ENCODE measurements at regions not wholly inside any gene's neighbourhood (a gene's known extent, or its start where the extent isn't known, plus 50 kb on each side); places are given as distances from the start of the nearest gene placed in this dataset.

DNA sequence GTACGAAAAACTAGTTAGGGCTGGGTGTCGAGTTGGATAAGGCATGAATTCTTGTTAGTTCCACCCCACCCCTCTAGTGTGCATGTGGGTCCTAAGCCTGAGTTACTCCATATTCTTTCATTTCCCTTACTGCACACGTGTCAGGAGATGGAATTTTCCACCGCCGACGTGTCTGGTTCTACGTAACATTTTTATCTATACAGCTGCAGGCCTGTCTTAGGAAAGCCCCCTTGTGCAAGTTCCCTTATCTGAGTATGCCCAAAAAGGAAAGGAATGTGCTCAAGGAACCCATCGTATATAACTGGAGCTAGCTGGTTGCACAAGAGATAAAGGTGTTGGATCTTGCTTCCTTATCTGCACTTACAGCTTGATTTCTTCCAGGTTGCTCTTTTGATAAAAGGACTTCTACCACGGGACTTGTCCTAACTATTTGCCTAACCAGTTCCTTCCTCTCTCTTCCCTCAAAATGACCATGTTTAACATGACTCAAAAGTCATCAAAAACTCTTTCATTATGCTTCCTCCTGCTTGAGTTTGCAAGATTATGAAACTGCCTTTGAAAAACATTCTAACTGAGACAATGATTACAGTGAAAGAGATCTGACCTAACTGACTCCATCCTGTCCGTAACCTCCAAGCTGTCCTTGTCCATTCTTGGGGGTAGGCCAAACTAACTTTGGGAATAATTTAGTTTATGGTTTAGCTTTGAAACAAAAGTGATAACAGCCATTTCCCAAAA is 181.4 kb downstream of the AKR1D1 start (continued):
- TF ChIP-seq MXI1 (IDR thresholded peaks at IDR 0.05; ENCODE audit: low read depth, low read length) (no peak), FOXJ3 (CRISPR knock-in tag; IDR thresholded peaks at IDR 0.05) (no peak), FOSL2 (IDR thresholded peaks at IDR 0.05; ENCODE audit: borderline replicate concordance, low read depth) (no peak), TAF1 (IDR thresholded peaks at IDR 0.05; ENCODE audit: borderline replicate concordance, low read depth, low read length) (no peak)
- TF ChIP-seq, protein P1, sequence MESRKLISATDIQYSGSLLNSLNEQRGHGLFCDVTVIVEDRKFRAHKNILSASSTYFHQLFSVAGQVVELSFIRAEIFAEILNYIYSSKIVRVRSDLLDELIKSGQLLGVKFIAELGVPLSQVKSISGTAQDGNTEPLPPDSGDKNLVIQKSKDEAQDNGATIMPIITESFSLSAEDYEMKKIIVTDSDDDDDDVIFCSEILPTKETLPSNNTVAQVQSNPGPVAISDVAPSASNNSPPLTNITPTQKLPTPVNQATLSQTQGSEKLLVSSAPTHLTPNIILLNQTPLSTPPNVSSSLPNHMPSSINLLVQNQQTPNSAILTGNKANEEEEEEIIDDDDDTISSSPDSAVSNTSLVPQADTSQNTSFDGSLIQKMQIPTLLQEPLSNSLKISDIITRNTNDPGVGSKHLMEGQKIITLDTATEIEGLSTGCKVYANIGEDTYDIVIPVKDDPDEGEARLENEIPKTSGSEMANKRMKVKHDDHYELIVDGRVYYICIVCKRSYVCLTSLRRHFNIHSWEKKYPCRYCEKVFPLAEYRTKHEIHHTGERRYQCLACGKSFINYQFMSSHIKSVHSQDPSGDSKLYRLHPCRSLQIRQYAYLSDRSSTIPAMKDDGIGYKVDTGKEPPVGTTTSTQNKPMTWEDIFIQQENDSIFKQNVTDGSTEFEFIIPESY (IDR thresholded peaks at IDR 0.05; ENCODE audit: borderline replicate concordance, low read depth), result no peak
- TF ChIP-seq, protein P2, sequence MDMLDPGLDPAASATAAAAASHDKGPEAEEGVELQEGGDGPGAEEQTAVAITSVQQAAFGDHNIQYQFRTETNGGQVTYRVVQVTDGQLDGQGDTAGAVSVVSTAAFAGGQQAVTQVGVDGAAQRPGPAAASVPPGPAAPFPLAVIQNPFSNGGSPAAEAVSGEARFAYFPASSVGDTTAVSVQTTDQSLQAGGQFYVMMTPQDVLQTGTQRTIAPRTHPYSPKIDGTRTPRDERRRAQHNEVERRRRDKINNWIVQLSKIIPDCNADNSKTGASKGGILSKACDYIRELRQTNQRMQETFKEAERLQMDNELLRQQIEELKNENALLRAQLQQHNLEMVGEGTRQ (IDR thresholded peaks at IDR 0.05; ENCODE audit: borderline replicate concordance, low read depth, low read length), result no peak
- TF ChIP-seq, protein P3, sequence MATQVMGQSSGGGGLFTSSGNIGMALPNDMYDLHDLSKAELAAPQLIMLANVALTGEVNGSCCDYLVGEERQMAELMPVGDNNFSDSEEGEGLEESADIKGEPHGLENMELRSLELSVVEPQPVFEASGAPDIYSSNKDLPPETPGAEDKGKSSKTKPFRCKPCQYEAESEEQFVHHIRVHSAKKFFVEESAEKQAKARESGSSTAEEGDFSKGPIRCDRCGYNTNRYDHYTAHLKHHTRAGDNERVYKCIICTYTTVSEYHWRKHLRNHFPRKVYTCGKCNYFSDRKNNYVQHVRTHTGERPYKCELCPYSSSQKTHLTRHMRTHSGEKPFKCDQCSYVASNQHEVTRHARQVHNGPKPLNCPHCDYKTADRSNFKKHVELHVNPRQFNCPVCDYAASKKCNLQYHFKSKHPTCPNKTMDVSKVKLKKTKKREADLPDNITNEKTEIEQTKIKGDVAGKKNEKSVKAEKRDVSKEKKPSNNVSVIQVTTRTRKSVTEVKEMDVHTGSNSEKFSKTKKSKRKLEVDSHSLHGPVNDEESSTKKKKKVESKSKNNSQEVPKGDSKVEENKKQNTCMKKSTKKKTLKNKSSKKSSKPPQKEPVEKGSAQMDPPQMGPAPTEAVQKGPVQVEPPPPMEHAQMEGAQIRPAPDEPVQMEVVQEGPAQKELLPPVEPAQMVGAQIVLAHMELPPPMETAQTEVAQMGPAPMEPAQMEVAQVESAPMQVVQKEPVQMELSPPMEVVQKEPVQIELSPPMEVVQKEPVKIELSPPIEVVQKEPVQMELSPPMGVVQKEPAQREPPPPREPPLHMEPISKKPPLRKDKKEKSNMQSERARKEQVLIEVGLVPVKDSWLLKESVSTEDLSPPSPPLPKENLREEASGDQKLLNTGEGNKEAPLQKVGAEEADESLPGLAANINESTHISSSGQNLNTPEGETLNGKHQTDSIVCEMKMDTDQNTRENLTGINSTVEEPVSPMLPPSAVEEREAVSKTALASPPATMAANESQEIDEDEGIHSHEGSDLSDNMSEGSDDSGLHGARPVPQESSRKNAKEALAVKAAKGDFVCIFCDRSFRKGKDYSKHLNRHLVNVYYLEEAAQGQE (IDR thresholded peaks at IDR 0.05; ENCODE audit: low read depth, low read length), result no peak

DNA sequence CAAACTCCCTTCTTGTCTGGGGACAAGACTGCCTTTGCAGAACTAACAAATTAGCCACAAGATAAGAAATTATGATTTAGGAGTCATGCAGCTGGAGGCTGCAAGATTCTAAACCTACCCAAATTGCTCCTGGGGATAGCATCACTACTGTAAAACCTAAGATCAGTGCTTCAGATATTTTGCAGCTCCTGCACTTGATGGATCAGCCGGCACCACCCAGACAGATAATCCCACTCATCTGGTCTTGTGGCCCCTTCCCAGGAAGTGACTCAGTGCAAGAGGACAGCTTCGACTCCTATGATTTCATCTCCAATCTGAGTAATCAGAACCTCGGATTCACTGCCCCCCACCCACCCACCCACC is 181.9 kb downstream of the AKR1D1 start:
- Histone ChIP-seq H3K9ac (no peak overlapping the region), H2AFZ (ENCODE audit: low read depth) (no peak overlapping the region), H3K4me2 (no peak overlapping the region), H3K79me2 (ENCODE audit: insufficient read depth) (no peaks in the 10 kb centered on the region), H3K27ac (ENCODE audit: low read depth in 2 of 2, low read length in 1 of 2) (peak overlapping the region in 1 of 2 experiments; percentile 73; a peak in 1 of 4 replicates), H3K4me3 (ENCODE audit: low read depth in 2 of 2, low read length in 1 of 2) (no peak overlapping the region), H3K9me3 (no peaks in the 10 kb centered on the region; the same call in 1 of the 2 replicates), H3K4me1 (ENCODE audit: control insufficient read depth in 1 of 2, insufficient read depth in 2 of 2, low read depth in 1 of 2, low read length in 1 of 2) (peaks cover 0 to 6% of the 10 kb centered on the region in 2 experiments; a peak in 1 of 4 replicates), H3F3A (replicated peaks; ENCODE audit: insufficient read depth) (no peaks in the 10 kb centered on the region), H3K27me3 (ENCODE audit: insufficient read depth) (no peaks in the 10 kb centered on the region), H3K9me2 (no peaks in the 10 kb centered on the region), H3K36me3 (replicated peaks in 1 of 2; ENCODE audit: control insufficient read depth in 1 of 2, insufficient read depth in 2 of 2, low read length in 1 of 2) (no peaks in the 10 kb centered on the region), H4K20me1 (ENCODE audit: insufficient read depth) (no peaks in the 10 kb centered on the region)
- WGBS (ENCODE audit: low lambda C conversion rate), result 6% methylated on average over 3 of the region's 3 CpGs
- CTCF ChIA-PET, result interaction anchor here (0.7 kb wide), 1 partner anchor 354 kb away, joined by 3 read pairs; no protein-coding TSS in a partner anchor
- no peak for DNase-seq
- TF ChIP-seq GATA2 (CRISPR knock-in tag; IDR thresholded peaks at IDR 0.05), result peak; percentile 44
- 0 out of 2 replicates have a peak, but pooled peaks have one; percentile 40 for TF ChIP-seq RCOR1 (IDR thresholded peaks at IDR 0.05; ENCODE audit: low read length)
- TF ChIP-seq EP300 (IDR thresholded peaks at IDR 0.05; ENCODE audit: borderline replicate concordance in 1 of 2, low read depth in 1 of 2, low read length in 1 of 2), result peak in 1 of 2 experiments; percentile 64; a peak in 1 of 4 replicates
- peak; percentile 7; the same call in 1 of the 2 replicates for TF ChIP-seq TCF12 (IDR thresholded peaks at IDR 0.05)
- TF ChIP-seq, protein P4, sequence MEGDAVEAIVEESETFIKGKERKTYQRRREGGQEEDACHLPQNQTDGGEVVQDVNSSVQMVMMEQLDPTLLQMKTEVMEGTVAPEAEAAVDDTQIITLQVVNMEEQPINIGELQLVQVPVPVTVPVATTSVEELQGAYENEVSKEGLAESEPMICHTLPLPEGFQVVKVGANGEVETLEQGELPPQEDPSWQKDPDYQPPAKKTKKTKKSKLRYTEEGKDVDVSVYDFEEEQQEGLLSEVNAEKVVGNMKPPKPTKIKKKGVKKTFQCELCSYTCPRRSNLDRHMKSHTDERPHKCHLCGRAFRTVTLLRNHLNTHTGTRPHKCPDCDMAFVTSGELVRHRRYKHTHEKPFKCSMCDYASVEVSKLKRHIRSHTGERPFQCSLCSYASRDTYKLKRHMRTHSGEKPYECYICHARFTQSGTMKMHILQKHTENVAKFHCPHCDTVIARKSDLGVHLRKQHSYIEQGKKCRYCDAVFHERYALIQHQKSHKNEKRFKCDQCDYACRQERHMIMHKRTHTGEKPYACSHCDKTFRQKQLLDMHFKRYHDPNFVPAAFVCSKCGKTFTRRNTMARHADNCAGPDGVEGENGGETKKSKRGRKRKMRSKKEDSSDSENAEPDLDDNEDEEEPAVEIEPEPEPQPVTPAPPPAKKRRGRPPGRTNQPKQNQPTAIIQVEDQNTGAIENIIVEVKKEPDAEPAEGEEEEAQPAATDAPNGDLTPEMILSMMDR (IDR thresholded peaks at IDR 0.05), result no peak
- no peak for TF ChIP-seq FOSL2 (IDR thresholded peaks at IDR 0.05; ENCODE audit: borderline replicate concordance, low read depth)
- POLR2A ChIA-PET, result no interaction called here

Data from SK-N-SH (cell line).